Osteoblast (primary cell): ENCODE measurements at regions not wholly inside any gene's neighbourhood (a gene's known extent, or its start where the extent isn't known, plus 50 kb on each side); places are given as distances from the start of the nearest gene placed in this dataset.

Source experiments
- DNase-seq: peaks from one replicate; pipeline ENCODE4 v3.0.0; 2011; ENCODE audit warnings: low spot score, mixed read lengths; ENCODE audit not compliant: insufficient read length; ENCODE audit errors: missing footprints
- H2AFZ ChIP-seq: 2 replicates; pipeline ENCODE4 v1.6.0; 2011; ENCODE audit warnings: mild to moderate bottlenecking, low read length
- H3K27ac ChIP-seq: 2 replicates; pipeline ENCODE4 v1.5.1; 2011; ENCODE audit warnings: mild to moderate bottlenecking, low read depth, low read length, moderate library complexity
- H3K27me3 ChIP-seq: 2 replicates; pipeline ENCODE4 v1.6.0; 2012; ENCODE audit warnings: mild to moderate bottlenecking, control low read depth, inconsistent platforms, low read length, moderate library complexity; ENCODE audit not compliant: insufficient read depth
- H3K36me3 ChIP-seq: 2 replicates; pipeline ENCODE4 v1.5.1; 2011; ENCODE audit warnings: mild to moderate bottlenecking, low read length, control low read depth, moderate library complexity; ENCODE audit not compliant: insufficient read depth
- H3K4me1 ChIP-seq: 2 replicates; pipeline ENCODE4 v1.5.1; 2011; ENCODE audit warnings: mild to moderate bottlenecking, low read length, control low read depth, moderate library complexity; ENCODE audit not compliant: insufficient read depth
- H3K4me2 ChIP-seq: 2 replicates; pipeline ENCODE4 v1.6.0; 2011; ENCODE audit warnings: mild to moderate bottlenecking, low read length; ENCODE audit not compliant: insufficient read depth
- H3K4me3 ChIP-seq: fragments of 200-600 bp; sonication (generic); 3 replicates; pipeline ENCODE4 v1.5.1; 2012; ENCODE audit warnings: mild to moderate bottlenecking, low read length, inconsistent platforms; ENCODE audit not compliant: insufficient read depth
- H3K79me2 ChIP-seq: 2 replicates; pipeline ENCODE4 v1.6.0; 2012; ENCODE audit warnings: mild to moderate bottlenecking, low read length, control low read depth, inconsistent platforms; ENCODE audit not compliant: insufficient read depth
- H3K9me3 ChIP-seq: 2 replicates; pipeline ENCODE4 v1.5.1; 2011; ENCODE audit warnings: low read depth, low read length, control low read depth
- H4K20me1 ChIP-seq: 2 replicates; pipeline ENCODE4 v1.6.0; 2012; ENCODE audit warnings: mild to moderate bottlenecking, low read length, control low read depth; ENCODE audit not compliant: insufficient read depth
- CTCF ChIP-seq: IDR thresholded peaks from 2 replicates; pipeline ENCODE4 v1.5.1; 2011; ENCODE audit warnings: mild to moderate bottlenecking, low read depth, low read length, moderate library complexity; ENCODE audit errors: extremely low read depth

DNA sequence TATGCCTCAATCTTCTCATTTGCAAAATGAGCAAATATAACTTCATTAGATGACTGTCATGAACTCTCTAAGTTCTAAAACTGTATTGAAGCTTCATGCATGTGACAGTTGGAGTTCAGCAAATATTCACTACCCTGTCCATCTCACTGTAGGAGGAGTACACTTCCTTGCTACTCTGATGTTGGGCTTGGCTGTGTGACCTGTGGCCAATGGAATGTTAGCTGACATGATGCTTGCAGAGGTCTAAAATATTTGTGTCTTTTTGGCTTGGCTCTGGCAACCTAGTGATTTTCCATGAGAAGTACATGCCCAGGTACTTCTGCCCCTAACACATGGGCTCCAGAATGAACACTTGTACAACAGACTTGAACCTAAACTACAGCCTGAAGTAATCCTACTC lies 203.1 kb upstream of the ANKH start:
- Histone ChIP-seq H3K4me1 (no peaks in the 10 kb centered on the region), H3K27ac (no peak overlapping the region), H2AFZ (no peak overlapping the region), H3K4me3 (no peak overlapping the region), H4K20me1 (no peaks in the 10 kb centered on the region), H3K4me2 (no peak overlapping the region), H3K79me2 (no peaks in the 10 kb centered on the region), H3K36me3 (no peaks in the 10 kb centered on the region), H3K9me3 (no peaks in the 10 kb centered on the region), H3K27me3 (no peaks in the 10 kb centered on the region)
- TF ChIP-seq CTCF: no peak
- no peak for DNase-seq

DNA sequence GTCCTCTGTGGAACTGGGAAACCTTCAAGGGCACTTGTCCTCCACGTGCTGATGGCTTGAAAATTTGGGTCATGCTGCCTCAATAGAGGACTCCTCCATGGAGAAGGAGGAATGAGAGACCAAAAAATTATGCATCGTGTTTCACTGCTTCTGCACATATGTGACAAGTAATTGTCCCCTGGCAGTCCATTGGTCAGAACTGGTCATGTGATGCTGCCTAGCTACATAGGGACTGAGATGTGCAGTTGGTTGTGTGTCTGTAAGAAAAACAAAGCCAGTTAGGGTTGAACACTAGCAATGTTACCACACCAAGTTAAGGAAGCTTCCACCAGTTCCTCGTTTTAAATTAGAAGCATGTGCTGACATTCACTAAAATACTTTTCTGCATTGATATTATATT lies 201.9 kb upstream of the ANKH start:
- Histone ChIP-seq H2AFZ (no peak overlapping the region), H3K9me3 (no peaks in the 10 kb centered on the region), H3K36me3 (no peaks in the 10 kb centered on the region), H3K4me2 (no peak overlapping the region), H4K20me1 (no peaks in the 10 kb centered on the region), H3K4me1 (no peaks in the 10 kb centered on the region), H3K27me3 (no peaks in the 10 kb centered on the region), H3K27ac (no peak overlapping the region), H3K79me2 (no peaks in the 10 kb centered on the region), H3K4me3 (no peak overlapping the region)
- TF ChIP-seq CTCF: no peak
- no peak for DNase-seq

DNA sequence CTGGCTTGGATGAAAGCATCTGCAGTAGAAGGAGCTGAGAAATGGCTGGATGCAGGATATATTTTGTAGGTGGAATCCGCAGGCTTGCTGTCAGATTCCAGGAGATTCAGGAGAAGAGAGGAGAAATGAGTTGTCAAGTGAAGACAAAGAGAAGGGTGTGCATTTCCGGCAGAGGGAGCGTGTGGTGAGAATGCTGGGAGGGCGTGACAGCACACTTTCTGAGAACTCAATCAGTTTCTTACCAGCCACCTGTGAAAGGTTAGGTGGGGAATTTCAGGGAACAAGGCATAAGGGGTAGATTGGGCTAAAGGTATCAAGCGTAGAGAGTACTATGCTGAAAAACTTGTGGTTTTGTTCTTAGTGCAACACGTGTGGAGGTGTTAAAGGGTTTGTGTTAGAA lies 199.3 kb upstream of the ANKH start:
- Histone ChIP-seq H3K4me3 (no peak overlapping the region), H3K27me3 (no peaks in the 10 kb centered on the region), H3K4me2 (no peak overlapping the region), H2AFZ (no peak overlapping the region), H3K4me1 (no peaks in the 10 kb centered on the region), H3K9me3 (no peaks in the 10 kb centered on the region), H3K36me3 (no peaks in the 10 kb centered on the region), H4K20me1 (no peaks in the 10 kb centered on the region), H3K79me2 (no peaks in the 10 kb centered on the region), H3K27ac (no peak overlapping the region)
- no peak for TF ChIP-seq CTCF
- DNase-seq: no peak

GRCh38 chr5:15069407-15069905 lies 197.9 kb upstream of the ANKH start:
- H2AFZ ChIP-seq: no peak overlapping the region
- H3K27me3 ChIP-seq: no peaks in the 10 kb centered on the region
- H3K9me3 ChIP-seq: no peaks in the 10 kb centered on the region
- H3K27ac ChIP-seq: no peak overlapping the region
- no peaks in the 10 kb centered on the region for H3K4me1 ChIP-seq
- H3K79me2 ChIP-seq: no peaks in the 10 kb centered on the region
- H3K36me3 ChIP-seq: no peaks in the 10 kb centered on the region
- DNase-seq: no peak
- no peak overlapping the region for H3K4me3 ChIP-seq
- no peak for TF ChIP-seq CTCF
- H3K4me2 ChIP-seq: no peak overlapping the region
- H4K20me1 ChIP-seq: no peaks in the 10 kb centered on the region
